ENCODE measurements at regions not wholly inside any gene's neighbourhood (a gene's known extent, or its start where the extent isn't known, plus 50 kb on each side); places are given as distances from the start of the nearest gene placed in this dataset.
"Not testable (repeated sequence)": the region's sequence is repeated elsewhere in the genome, so short reads cannot be mapped to it uniquely, and the experiment has no call there.

- no peak for DNase-seq (ENCODE audit: low spot score)
These were observed 818.2 kb downstream of the BRD1 start for GRCh38 chr22:49009359-49010063.

DNA sequence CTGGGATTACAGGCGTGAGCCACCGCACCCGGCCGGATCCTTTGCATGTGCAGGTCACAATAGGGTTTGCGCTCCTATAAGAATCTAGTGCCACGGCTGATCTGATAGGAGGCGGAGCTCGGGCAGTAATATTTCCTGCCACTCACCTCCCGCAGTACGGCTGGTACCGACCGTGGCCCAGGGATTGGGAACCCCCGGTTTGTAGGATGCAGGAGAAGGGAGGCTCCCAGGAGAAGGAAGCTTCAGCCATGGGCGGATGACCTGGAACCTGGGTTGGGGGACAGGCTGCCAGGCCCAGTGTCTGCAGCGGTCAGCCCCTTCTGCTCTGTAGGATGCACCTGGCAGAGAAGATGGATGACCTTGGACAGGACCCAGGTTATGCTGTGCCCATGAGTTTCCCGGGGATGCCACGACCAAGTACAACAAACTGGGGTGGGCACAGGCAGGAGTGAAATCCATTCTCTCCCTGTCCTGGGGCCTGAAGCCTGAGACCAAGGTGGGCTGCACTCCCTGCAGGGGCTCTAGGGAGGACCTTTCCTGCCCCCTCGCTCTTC lies 818.9 kb downstream of the BRD1 start:
- no peak for DNase-seq (ENCODE audit: low spot score)

DNA sequence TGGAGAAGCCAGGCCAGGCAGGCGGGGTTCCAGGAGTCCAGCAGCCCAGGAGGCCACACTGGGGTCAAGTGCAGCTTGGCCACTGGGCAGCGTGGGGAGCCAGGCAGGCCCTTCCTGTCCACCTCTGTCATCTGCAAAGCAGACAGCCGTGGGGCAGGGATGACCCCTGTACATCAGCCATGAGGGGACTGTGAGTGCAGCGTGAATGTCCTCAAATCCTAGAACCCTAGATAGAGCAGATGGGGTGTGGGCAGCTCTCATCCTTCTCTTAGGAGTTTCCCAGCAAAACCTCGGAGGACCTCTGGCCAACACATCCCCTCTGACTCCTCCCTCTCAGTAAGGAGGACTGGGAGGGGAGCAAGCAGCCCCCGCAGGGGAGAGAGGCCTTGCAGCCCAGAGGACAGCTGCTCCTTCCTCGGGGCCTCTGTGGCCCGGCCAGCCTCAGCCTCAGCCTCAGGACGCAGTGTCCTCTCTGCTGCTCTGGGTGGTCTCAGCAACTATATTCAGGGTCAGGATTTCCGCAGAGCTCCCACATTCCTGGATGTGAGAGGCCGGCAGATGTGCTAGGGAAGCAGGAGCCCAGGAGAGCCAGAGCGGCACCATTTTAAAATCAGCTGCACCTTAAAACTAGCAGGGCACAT lies 820.5 kb downstream of the BRD1 start:
- no peak for DNase-seq (ENCODE audit: low spot score)

DNA sequence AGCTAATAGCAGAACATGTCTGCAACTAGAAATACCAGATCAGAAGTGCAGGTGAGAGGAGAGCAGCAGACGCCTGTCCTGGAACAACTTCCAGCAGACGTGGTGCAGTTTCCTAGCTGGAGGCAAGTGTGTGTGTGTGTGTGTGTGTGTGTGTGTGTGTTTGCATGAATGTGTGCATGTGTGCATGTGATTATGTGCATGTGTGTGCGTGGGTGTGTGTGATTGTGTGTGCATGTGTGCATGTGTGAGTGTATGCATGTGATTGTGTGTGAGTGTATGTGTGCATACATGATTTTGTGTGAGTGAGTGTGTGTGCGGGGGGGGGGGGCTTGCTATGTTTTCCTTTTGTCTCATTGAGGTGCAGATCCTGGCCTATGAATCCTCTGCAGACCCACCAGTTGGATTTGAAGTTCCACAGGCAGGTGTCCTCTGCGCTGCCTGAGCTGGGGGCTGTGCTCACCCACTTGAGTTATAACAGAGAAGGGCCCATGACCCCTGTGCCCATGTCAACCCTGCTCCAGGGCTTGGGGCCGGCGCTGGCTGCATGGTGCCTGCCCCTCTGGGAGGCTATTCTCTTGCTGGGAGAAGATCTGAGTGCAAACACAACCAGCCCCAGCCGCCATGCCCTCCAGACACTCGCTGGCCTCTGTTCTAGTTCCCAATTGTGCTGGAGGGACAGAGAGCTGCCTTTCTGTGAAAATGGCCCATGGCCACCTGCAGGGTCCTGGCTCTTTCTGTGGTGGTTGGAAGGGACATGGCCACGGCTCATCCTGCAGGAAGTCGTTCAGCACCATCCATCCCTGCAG lies 821.3 kb downstream of the BRD1 start:
- no peak for DNase-seq (ENCODE audit: low spot score)

- DNase-seq (ENCODE audit: low spot score), result no peak
These were observed 822.1 kb downstream of the BRD1 start for GRCh38 chr22:49005557-49005956.

DNA sequence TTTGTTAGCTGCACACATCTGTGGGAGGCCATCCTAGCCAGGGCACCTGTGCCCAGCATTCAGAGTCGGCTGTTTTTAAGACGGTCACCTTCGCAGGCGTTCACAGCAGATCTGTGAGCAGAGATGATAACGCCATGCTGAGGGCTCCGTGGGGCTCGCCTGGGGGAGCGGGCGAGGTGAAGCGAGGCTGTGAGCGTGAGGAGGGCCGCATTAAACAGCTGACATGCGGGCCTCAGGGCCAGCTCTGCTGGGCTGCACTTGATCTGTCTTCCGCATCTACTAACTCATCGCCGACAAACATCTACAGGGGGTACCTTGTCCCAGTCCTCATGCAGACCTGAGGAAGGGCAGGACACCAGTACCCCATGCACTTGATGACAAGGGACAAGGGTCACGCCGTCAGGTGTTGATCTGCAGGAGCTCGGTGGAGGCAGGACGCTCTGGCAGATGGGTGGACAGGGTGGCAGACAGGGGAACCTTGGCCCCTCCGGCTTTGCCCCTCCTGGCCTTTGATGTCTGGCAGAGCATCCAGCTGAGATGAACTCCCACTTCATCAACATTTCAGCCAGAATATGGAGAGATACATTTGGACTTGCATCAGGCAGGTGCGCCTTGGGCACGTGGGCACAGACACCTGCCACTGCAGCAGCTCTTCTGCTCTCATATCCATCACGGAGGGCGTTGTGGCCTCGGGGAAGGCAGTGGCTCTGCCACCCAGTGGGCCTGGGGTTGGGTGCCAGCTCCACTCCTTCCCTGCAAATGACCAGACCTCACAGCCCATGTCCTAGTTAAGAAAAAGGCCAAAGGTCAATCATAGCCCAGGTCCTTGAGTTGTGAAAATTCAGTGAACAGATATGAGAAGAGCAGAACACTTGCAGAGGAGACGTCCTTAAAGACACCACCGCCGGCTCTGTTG lies 822.9 kb downstream of the BRD1 start:
- no peak for DNase-seq (ENCODE audit: low spot score)

- not testable (repeated sequence) for DNase-seq (ENCODE audit: low spot score)
These were observed 830.1 kb downstream of the BRD1 start for GRCh38 chr22:48997605-48998004.

DNA sequence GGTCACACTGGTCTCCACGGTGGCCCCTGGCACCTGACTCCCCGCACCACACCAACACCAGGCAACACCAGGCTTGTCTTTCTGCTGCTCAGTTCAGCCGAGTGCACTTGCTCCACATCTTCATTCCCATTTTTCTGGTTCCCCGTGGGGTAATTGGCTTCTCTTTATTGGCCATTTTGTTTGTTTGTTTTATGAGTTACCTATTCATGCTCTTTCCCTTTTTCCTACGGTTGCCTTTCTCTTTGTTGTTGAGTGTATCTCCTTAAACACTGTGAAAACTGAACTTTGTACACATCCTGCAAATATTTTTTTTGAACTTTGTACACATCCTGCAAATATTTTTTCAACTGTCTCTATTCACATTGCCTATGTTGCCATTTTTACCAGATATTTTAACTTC lies 834.0 kb downstream of the BRD1 start:
- DNase-seq (ENCODE audit: low spot score), result no peak

- DNase-seq (ENCODE audit: low spot score), result no peak
These were observed 843.0 kb downstream of the BRD1 start for GRCh38 chr22:48984639-48985038.

DNA sequence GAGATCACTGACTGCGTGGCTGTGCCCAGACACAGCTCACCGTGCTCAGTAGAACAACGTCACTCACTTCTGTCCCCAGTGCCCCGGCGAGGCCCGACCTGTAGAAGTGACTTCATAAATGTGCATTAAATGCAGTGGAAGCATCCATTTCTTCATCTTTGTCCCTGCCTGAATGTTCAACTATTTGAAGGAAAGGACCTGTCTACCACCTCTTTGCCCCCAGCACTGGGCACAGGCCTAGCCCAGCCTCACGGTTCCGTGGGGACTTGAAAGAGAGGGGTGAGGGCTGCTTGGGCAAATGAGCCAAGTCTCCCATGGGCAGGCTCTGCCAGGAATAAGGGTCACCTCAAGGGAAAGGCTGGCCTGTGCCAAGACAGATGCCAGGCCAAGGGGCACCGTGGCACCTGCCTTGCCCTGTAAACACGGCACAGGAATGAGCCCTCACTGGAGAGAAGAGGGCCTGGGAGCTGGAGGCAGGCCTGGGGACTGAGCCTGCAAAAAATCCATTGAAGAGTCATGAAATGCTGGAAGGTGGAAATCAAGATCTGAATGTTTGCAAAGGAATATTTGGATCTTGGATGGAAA lies 845.3 kb downstream of the BRD1 start:
- DNase-seq (ENCODE audit: low spot score), result no peak

- DNase-seq (ENCODE audit: low spot score), result no peak
These were observed 846.2 kb downstream of the BRD1 start for GRCh38 chr22:48981371-48982061.

GRCh38 chr22:48980918-48981317 lies 846.8 kb downstream of the BRD1 start:
- no peak for DNase-seq (ENCODE audit: low spot score)

DNA sequence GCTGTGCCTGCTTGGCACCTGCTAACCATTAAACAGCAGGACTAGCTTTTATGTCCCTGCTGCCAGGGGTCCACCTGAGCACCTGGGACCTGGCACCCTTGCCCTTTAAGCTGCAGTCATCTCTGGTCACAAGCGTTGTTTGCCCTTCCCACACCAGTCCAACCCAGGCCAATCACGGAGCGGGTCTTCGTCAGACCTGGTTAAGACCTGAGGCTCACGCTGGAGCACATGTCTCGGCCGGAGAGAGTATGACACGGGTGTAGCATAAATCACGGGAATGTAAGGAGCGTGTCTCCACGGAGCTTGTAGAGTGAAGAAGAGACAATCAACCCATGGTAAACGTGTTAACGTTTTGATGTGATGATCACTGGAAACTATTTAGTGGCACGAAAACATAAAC lies 847.3 kb downstream of the BRD1 start:
- no peak for DNase-seq (ENCODE audit: low spot score)

- DNase-seq (ENCODE audit: low spot score), result no peak
These were observed 848.2 kb downstream of the BRD1 start for GRCh38 chr22:48979482-48979881.

DNA sequence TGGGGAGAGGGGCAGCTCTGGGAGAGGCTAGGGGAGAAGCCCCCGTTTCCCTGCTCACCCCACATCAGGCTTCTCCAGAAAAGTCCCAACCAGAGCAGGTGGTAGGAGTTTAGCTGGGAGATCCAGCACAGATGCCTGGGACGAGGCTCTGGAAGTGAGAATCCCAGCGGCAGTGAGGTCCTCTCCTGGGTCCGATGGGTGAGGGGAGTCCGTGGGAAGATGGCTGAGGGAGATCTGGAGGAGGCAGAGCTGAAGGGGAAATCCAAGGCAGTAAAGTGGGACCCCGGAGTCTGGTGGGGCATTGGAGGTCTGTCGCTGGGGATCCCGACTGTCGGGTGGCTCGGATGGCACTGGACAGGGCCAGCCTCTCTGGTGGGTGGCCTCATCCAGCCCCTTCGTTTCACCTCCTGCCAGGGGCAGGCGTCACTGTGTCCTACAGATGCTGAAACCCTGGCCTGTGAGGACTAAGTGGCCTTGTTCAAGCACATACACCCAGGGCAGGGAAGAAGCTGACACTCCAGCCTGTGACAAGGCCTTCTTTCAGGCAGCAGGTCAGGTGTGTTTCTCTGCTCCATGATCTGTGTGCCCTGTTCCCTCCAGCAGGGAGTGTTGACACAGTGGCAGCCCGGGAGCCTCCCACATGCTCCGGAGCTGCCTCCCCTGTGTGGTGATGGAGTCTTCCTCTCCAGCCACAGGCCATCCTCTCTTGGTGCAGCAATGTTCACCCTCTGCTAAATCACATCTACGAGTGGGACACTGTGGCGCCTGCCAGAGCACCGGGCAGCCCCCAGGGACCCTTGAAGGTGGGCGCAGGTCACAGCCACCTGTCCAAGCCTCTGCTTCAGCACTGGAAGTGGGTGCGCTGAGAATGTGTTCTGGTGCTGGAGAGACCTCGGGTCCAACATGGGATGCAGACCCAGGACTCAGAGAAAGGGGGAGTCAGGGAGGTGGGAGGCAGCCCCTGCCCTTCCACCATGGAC lies 850.8 kb downstream of the BRD1 start:
- DNase-seq (ENCODE audit: low spot score), result no peak

- DNase-seq (ENCODE audit: low spot score), result no peak
These were observed 851.8 kb downstream of the BRD1 start for GRCh38 chr22:48975886-48976285.

DNA sequence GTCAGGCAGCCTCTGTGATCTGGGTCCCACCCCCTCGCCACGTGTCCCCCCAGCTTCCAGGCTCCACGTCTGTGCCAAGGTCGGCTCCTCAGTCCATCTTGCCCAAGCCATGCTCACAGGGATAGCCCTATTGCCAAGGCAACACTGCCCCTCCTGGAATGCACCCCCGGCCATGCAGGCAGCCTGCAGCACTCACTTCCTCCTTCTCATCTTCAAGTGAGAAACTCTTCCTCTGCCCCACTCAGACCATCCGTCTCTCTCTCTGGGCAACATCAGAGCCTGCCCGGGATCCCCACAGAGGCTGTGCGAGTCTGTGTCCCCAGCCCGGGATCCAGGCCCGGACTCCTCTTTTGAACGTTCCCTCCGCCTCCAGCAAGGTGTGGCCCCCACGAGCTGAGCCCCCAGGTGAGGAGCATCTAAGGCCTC lies 852.3 kb downstream of the BRD1 start:
- DNase-seq (ENCODE audit: low spot score), result no peak

GRCh38 chr22:48974443-48975315 lies 853.0 kb downstream of the BRD1 start:
- no peak for DNase-seq (ENCODE audit: low spot score)

All from umbilical cord (tissue), 1 donor.